HG03460 (cell line): ENCODE measurements at regions not wholly inside any gene's neighbourhood (a gene's known extent, or its start where the extent isn't known, plus 50 kb on each side); places are given as distances from the start of the nearest gene placed in this dataset.
"Not testable (repeated sequence)": the region's sequence is repeated elsewhere in the genome, so short reads cannot be mapped to it uniquely, and the experiment has no call there.

ENCODE experiments used
- ATAC-seq: cut with Tn5 transposase; IDR thresholded peaks from one replicate; pipeline ENCODE4 v1.9.1; 2021; ENCODE audit not compliant: unreplicated experiment

- no peak for ATAC-seq
Measured at GRCh38 chr2:236982693-236983455, 102.8 kb upstream of the COPS8 start.

GRCh38 chr2:236984046-236984445 is 101.6 kb upstream of the COPS8 start:
- no peak for ATAC-seq

GRCh38 chr2:236985761-236986339 is 99.8 kb upstream of the COPS8 start:
- no peak for ATAC-seq

GRCh38 chr2:236986524-236987330 is 99.0 kb upstream of the COPS8 start:
- no peak for ATAC-seq

- no peak for ATAC-seq
Measured at GRCh38 chr2:236988216-236988615, 97.5 kb upstream of the COPS8 start.

- no peak for ATAC-seq
Measured at GRCh38 chr2:236988690-236989624, 96.7 kb upstream of the COPS8 start.

GRCh38 chr2:236990552-236990951 is 95.1 kb upstream of the COPS8 start:
- ATAC-seq: no peak

- no peak for ATAC-seq
Measured at GRCh38 chr2:236991874-236992273, 93.8 kb upstream of the COPS8 start.

- ATAC-seq: no peak
Measured at GRCh38 chr2:236993286-236993685, 92.4 kb upstream of the COPS8 start.

GRCh38 chr2:236994361-236994760 is 91.3 kb upstream of the COPS8 start:
- no peak for ATAC-seq

GRCh38 chr2:236997069-236997715 is 88.5 kb upstream of the COPS8 start:
- ATAC-seq: no peak

GRCh38 chr2:236998236-236998635 is 87.5 kb upstream of the COPS8 start:
- no peak for ATAC-seq

- no peak for ATAC-seq
Measured at GRCh38 chr2:236998758-236999157, 86.9 kb upstream of the COPS8 start.

GRCh38 chr2:237000481-237000880 is 85.2 kb upstream of the COPS8 start:
- ATAC-seq: no peak

- not testable (repeated sequence) for ATAC-seq
Measured at GRCh38 chr2:237005341-237005740, 80.3 kb upstream of the COPS8 start.

- no peak for ATAC-seq
Measured at GRCh38 chr2:237011206-237011795, 74.4 kb upstream of the COPS8 start.

- ATAC-seq: no peak
Measured at GRCh38 chr2:237012004-237012403, 73.7 kb upstream of the COPS8 start.

GRCh38 chr2:237012577-237013267 is 73.0 kb upstream of the COPS8 start:
- no peak for ATAC-seq

GRCh38 chr2:237016121-237016915 is 69.4 kb upstream of the COPS8 start:
- ATAC-seq: no peak
